ENCODE measurements at regions not wholly inside any gene's neighbourhood (a gene's known extent, or its start where the extent isn't known, plus 50 kb on each side); places are given as distances from the start of the nearest gene placed in this dataset.

GRCh38 chr15:88986949-88987590, 73.9 kb upstream of the MFGE8 start:
- TF ChIP-seq ZFP3 (CRISPR knock-in tag; IDR thresholded peaks at IDR 0.05), result no peak
- no peak for TF ChIP-seq ESRRG (CRISPR knock-in tag; IDR thresholded peaks at IDR 0.05)
- TF ChIP-seq, protein P1, sequence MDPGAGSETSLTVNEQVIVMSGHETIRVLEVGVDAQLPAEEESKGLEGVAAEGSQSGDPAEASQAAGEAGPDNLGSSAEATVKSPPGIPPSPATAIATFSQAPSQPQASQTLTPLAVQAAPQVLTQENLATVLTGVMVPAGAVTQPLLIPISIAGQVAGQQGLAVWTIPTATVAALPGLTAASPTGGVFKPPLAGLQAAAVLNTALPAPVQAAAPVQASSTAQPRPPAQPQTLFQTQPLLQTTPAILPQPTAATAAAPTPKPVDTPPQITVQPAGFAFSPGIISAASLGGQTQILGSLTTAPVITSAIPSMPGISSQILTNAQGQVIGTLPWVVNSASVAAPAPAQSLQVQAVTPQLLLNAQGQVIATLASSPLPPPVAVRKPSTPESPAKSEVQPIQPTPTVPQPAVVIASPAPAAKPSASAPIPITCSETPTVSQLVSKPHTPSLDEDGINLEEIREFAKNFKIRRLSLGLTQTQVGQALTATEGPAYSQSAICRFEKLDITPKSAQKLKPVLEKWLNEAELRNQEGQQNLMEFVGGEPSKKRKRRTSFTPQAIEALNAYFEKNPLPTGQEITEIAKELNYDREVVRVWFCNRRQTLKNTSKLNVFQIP (CRISPR knock-in tag; IDR thresholded peaks at IDR 0.05; ENCODE audit: borderline replicate concordance, low read depth), result no peak
- no peak for TF ChIP-seq ZNF8 (CRISPR knock-in tag; IDR thresholded peaks at IDR 0.05)
- no peak for TF ChIP-seq GLIS3 (CRISPR knock-in tag; IDR thresholded peaks at IDR 0.05)
- TF ChIP-seq, protein P2, sequence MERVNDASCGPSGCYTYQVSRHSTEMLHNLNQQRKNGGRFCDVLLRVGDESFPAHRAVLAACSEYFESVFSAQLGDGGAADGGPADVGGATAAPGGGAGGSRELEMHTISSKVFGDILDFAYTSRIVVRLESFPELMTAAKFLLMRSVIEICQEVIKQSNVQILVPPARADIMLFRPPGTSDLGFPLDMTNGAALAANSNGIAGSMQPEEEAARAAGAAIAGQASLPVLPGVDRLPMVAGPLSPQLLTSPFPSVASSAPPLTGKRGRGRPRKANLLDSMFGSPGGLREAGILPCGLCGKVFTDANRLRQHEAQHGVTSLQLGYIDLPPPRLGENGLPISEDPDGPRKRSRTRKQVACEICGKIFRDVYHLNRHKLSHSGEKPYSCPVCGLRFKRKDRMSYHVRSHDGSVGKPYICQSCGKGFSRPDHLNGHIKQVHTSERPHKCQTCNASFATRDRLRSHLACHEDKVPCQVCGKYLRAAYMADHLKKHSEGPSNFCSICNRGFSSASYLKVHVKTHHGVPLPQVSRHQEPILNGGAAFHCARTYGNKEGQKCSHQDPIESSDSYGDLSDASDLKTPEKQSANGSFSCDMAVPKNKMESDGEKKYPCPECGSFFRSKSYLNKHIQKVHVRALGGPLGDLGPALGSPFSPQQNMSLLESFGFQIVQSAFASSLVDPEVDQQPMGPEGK (CRISPR knock-in tag; IDR thresholded peaks at IDR 0.05; ENCODE audit: borderline replicate concordance), result no peak
- no peak for TF ChIP-seq ZNF565 (CRISPR knock-in tag; conservative IDR thresholded peaks at IDR 0.05; ENCODE audit: low read depth)
- TF ChIP-seq ARNTL (CRISPR knock-in tag; IDR thresholded peaks at IDR 0.05; ENCODE audit: borderline replicate concordance, low read depth), result no peak
- no peak for TF ChIP-seq PPARA (CRISPR knock-in tag; IDR thresholded peaks at IDR 0.05; ENCODE audit: borderline replicate concordance)
- TF ChIP-seq CREB5 (CRISPR knock-in tag; IDR thresholded peaks at IDR 0.05; ENCODE audit: low read depth), result no peak
- no peak for TF ChIP-seq RARB (CRISPR knock-in tag; IDR thresholded peaks at IDR 0.05)
